GM19395 (cell line): ENCODE measurements at regions not wholly inside any gene's neighbourhood (a gene's known extent, or its start where the extent isn't known, plus 50 kb on each side); places are given as distances from the start of the nearest gene placed in this dataset.

Experiments used
- ATAC-seq: cut with Tn5 transposase; IDR thresholded peaks from one replicate; pipeline ENCODE4 v1.9.1; 2021; ENCODE audit warnings: mild to moderate bottlenecking, moderate library complexity; ENCODE audit not compliant: unreplicated experiment

- ATAC-seq = no peak
Measured at GRCh38 chr10:10294184-10294880, 723.3 kb upstream of the CELF2 start.

- no peak for ATAC-seq
Measured at GRCh38 chr10:10294881-10295529, 722.7 kb upstream of the CELF2 start.

- ATAC-seq = no peak
Measured at GRCh38 chr10:10295537-10295936, 722.1 kb upstream of the CELF2 start.

DNA sequence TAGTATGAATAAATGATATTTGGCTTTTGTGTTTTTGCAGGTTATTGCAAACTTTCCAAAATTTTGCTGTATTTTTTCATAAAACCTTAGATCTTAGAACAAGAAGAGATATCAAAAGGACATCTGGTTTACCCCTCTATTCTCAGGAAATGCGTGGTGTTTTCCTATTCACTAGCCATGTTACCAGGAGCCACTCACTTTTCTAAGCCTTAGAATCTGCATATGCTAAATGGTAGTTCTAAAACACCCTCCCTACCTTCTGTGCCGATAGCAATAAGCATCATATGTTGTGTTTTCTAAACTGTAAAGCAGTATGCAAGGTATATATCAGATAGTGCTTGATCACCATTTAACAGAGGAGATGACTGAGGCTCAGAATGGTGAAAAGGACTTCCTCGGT lies 715.0 kb upstream of the CELF2 start:
- no peak for ATAC-seq

DNA sequence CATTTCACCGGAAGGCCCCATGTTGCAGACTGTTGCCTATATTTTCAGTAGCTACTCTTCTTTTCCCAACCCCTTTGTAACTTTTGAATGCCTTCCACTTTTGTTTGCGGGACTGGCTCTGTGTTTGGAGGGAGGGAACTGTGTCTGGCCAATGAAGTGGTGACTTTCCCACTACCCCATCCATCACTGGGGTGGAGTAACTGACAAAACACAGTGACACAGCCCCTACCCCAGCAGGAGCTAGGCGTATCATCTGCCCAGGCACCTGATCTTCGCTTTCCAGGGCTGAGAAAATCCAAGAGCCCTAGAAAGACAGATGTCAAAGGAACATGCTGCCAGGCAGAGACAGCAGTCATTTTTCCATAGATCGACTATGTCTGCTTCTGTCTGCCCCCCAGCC lies 710.6 kb upstream of the CELF2 start:
- no peak for ATAC-seq

- no peak for ATAC-seq
Measured at GRCh38 chr10:10307551-10307950, 710.1 kb upstream of the CELF2 start.

DNA sequence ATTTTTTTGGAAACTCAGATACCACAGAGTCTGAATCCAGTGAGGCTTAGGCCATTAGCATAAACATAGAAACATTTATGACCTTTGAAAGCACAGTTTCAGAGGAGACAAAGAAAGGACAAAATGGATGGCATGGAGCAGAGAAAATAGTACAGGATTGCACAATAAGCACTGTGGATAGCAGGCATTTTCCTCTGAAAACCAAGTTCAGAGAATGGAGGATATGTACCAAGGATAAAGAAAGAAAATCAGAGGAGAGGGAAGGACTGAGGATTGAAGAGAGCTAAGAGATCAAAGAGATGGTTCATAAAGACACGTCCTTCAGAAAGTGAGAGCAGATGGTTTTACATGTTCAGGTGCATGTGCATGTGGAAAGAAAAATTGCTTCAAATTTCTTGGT lies 707.2 kb upstream of the CELF2 start:
- no peak for ATAC-seq

GRCh38 chr10:10311966-10312365 lies 705.7 kb upstream of the CELF2 start:
- no peak for ATAC-seq

- ATAC-seq = no peak
Measured at GRCh38 chr10:10313149-10313835, 704.4 kb upstream of the CELF2 start.

DNA sequence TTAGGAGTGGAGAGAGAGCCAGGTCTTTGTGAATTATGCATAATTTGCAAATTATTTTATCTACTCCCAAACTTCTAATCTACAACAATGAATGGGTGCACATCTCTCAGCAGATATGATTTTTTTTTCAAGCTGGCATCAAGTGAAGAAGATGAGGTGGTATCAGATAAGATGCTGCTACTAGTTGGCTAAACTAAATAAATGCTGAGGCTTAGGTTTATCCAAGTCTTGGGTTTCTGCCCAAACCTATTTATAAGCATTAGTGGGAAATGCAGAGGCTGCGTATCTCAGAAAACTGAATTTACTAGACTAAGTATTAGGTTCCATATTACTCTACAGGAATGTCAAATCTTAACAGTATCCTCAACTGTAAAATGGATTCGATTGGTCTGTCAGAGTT lies 703.0 kb upstream of the CELF2 start:
- ATAC-seq = no peak

DNA sequence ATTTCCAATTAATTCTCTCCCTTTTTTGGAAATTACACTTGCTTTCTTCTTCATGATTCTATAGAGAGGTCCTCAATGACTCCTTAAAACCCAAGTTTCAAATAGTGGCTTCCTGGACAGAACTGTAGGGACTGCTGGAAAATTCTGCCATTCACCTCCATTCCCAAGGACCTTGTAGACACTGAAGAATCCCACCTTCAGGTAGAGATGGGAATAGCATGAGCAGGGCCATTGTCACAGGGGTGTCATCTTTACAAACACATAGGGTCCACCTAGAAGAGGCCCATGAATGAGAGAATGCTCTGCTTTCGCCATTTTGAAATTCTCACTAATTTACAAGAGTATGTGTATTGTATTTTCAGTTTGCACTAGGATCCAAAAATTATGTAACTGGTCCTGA lies 701.7 kb upstream of the CELF2 start:
- no peak for ATAC-seq

DNA sequence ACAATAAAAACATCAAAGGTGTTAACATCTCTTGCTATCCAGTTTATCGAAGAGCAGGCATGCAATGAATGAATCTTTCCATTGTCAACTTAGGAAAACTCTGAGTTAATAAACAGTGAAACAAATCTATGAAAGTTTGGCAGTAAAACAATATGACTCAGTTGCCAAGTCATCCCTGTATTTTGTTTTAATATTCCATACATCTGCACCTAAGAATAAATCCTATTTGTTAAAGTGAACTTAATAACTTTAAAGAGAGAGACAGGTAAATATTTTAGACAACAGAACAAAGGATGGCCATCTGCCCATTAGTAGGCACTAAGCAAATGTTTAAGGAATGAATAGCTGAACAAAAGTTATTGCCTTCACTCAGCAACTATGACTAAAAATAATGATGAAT lies 700.5 kb upstream of the CELF2 start:
- no peak for ATAC-seq

GRCh38 chr10:10318856-10319255 lies 698.8 kb upstream of the CELF2 start:
- ATAC-seq = no peak

GRCh38 chr10:10320956-10321355 lies 696.7 kb upstream of the CELF2 start:
- ATAC-seq = no peak

- ATAC-seq = no peak
Measured at GRCh38 chr10:10326116-10326515, 691.6 kb upstream of the CELF2 start.

DNA sequence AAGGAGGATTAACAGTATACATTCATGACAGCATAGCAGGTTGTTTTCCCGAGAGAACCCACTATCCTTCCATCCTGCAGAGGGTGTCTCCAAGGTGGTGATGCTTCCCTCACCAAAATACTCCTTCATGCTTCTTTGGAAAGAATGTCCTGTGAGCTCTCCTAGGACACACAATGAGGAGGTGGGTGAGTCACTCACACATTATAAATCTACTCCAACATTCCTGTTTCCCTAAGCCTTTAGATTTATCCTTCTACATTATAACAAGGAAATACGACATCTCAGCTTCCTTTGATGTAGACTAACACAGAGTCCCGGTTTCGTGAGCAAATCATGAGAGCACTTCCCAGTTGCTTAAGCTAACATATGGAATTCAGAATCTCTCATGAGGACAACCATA lies 689.7 kb upstream of the CELF2 start:
- no peak for ATAC-seq

DNA sequence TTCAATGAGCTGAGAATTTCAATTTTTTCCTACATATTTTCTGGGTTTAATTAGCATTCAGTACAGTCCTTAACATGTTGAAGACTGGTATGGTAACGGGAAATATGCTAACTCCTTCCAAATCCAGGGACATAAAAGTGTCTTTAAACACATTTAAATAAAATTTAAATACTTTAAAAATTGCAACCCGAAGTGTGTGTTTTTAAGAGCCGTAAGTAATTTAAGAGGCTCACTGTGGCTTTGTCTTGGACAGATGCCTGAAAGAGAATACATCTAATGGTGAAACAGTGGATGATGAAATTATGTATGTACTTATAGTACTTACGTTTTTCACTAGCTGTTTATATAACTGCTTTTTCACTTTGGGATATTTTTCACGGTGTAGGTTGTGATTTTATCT lies 687.3 kb upstream of the CELF2 start:
- ATAC-seq = no peak

DNA sequence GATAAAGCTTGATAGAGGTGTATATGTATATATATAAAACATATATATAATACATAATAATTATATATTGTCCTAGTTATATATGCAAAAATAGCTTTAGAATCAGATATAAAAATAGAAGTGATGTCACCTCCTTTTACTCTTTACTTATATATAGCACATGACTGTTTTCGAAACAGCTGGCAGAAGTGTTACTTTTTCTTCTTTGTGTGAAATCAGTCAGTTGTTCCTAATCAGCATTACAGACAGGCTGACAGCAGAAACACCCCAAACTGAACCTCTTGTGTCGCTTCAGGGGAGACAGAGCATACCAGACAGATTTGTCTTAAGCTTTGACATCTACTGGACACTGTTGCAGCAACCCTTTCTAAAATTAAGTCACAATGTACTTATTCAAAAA lies 684.9 kb upstream of the CELF2 start:
- no peak for ATAC-seq

- ATAC-seq = no peak
Measured at GRCh38 chr10:10333622-10334021, 684.0 kb upstream of the CELF2 start.

- ATAC-seq = no peak
Measured at GRCh38 chr10:10338339-10338738, 679.3 kb upstream of the CELF2 start.

GRCh38 chr10:10346390-10347150 lies 671.1 kb upstream of the CELF2 start:
- ATAC-seq = no peak

- ATAC-seq = no peak
Measured at GRCh38 chr10:10350050-10350449, 667.6 kb upstream of the CELF2 start.
